ENCODE measurements at regions not wholly inside any gene's neighbourhood (a gene's known extent, or its start where the extent isn't known, plus 50 kb on each side); places are given as distances from the start of the nearest gene placed in this dataset.

- no peak for DNase-seq (ENCODE audit: low spot score)
- TF ChIP-seq, protein P1, sequence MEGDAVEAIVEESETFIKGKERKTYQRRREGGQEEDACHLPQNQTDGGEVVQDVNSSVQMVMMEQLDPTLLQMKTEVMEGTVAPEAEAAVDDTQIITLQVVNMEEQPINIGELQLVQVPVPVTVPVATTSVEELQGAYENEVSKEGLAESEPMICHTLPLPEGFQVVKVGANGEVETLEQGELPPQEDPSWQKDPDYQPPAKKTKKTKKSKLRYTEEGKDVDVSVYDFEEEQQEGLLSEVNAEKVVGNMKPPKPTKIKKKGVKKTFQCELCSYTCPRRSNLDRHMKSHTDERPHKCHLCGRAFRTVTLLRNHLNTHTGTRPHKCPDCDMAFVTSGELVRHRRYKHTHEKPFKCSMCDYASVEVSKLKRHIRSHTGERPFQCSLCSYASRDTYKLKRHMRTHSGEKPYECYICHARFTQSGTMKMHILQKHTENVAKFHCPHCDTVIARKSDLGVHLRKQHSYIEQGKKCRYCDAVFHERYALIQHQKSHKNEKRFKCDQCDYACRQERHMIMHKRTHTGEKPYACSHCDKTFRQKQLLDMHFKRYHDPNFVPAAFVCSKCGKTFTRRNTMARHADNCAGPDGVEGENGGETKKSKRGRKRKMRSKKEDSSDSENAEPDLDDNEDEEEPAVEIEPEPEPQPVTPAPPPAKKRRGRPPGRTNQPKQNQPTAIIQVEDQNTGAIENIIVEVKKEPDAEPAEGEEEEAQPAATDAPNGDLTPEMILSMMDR (IDR thresholded peaks at IDR 0.05; ENCODE audit: extremely low read depth, missing control alignments) = no peak
These were observed 217.1 kb downstream of the ENC1 start for GRCh38 chr5:74423383-74423782.

DNA sequence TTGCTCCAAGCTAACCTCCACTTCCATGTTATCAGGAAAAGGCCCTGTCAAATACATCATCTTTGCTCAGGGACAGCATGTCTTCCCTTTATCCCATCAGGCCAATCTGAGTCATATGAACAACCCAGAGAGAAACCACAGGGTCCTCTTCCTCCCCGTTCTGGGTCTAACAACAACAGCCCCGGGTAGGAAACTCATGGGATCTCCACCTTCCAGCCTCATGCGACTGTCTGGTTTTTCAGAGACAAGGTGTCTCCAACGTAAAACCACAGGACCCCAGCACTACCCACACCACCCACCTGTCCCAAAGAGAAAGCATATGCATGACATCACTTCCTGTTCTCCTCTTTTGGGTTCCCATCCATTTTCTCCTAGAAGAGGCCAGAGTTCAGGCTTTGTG lies 217.9 kb downstream of the ENC1 start:
- DNase-seq (ENCODE audit: low spot score) = no peak
- TF ChIP-seq, protein P1 (IDR thresholded peaks at IDR 0.05; ENCODE audit: extremely low read depth, missing control alignments) = no peak

GRCh38 chr5:74422030-74422429 lies 218.5 kb downstream of the ENC1 start:
- TF ChIP-seq, protein P1 (IDR thresholded peaks at IDR 0.05; ENCODE audit: extremely low read depth, missing control alignments) = no peak
- DNase-seq (ENCODE audit: low spot score) = no peak

DNA sequence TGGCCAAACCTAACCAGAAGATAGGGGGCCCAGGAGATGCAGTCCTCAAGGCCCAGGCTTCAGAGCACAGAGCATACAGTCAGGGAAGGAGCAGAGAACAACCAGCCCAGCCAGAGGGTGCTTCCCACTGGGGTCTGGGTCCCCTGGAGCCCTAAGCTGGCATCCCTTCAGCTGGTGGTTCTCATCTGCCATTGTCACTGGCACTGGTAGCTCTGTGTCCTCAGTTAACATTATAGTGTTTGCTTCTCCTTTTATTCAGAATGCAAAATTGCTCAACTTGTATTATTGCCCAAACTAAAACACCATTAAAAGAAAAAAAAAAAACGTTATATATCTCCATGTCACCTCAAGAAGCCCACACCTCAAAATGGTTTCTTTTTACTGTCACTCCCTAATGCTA lies 219.2 kb downstream of the ENC1 start:
- no peak for DNase-seq (ENCODE audit: low spot score)
- TF ChIP-seq, protein P1 (IDR thresholded peaks at IDR 0.05; ENCODE audit: extremely low read depth, missing control alignments) = no peak

DNA sequence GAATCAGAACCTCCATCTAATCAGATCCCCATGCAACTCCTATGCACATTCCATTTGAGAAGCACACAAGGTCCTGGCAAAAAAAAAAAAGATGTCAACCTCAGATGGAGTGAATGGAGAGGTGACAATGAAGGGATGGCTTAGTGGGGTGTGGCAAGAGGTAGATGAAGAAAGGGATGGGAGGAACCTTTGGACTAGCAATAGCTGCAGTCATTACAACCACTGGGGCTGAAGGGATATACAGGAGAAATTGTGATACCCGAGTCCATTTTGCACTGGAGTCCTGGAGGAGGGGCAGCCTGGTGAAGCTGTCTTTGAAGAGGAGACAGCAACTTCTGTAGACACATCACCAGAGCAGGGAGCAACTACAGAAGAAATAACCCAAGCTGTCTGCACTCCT lies 219.6 kb downstream of the ENC1 start:
- TF ChIP-seq, protein P1 (IDR thresholded peaks at IDR 0.05; ENCODE audit: extremely low read depth, missing control alignments) = no peak
- no peak for DNase-seq (ENCODE audit: low spot score)

GRCh38 chr5:74420220-74420619 lies 220.3 kb downstream of the ENC1 start:
- no peak for DNase-seq (ENCODE audit: low spot score)
- TF ChIP-seq, protein P1 (IDR thresholded peaks at IDR 0.05; ENCODE audit: extremely low read depth, missing control alignments) = no peak

GRCh38 chr5:74419468-74419867 lies 221.1 kb downstream of the ENC1 start:
- TF ChIP-seq, protein P1 (IDR thresholded peaks at IDR 0.05; ENCODE audit: extremely low read depth, missing control alignments) = no peak

More at GRCh38 chr5:74419468-74419867, 221.1 kb downstream of the ENC1 start:
- no peak for DNase-seq (ENCODE audit: low spot score)

Data from GM20000 (cell line).